ENCODE measurements at regions not wholly inside any gene's neighbourhood (a gene's known extent, or its start where the extent isn't known, plus 50 kb on each side); places are given as distances from the start of the nearest gene placed in this dataset.

GRCh38 chr3:150033721-150034120 lies 63.0 kb upstream of the PFN2 start:
- Mint-ChIP-seq H3K27me3 (ENCODE audit: low read depth) (peaks cover 3% of the 10 kb centered on the region), H3K36me3 (ENCODE audit: low read depth) (no peaks in the 10 kb centered on the region), H3K4me1 (peaks cover 16% of the 10 kb centered on the region), H3K27ac (no peak overlapping the region), H3K9me3 (peaks cover 4% of the 10 kb centered on the region), H3K4me3 (no peak overlapping the region)
- no peak for TF ChIP-seq CTCF (IDR thresholded peaks at IDR 0.05; ENCODE audit: unreplicated experiment in 3 of 3)

- H3K27ac Mint-ChIP-seq, result no peak overlapping the region
- peaks cover 11% of the 10 kb centered on the region for H3K4me1 Mint-ChIP-seq
- peaks cover 17% of the 10 kb centered on the region for H3K9me3 Mint-ChIP-seq
- H3K4me3 Mint-ChIP-seq, result no peak overlapping the region
- peaks cover 3% of the 10 kb centered on the region for H3K27me3 Mint-ChIP-seq (ENCODE audit: low read depth)
- no peak for TF ChIP-seq CTCF (IDR thresholded peaks at IDR 0.05; ENCODE audit: unreplicated experiment in 3 of 3)
- no peaks in the 10 kb centered on the region for H3K36me3 Mint-ChIP-seq (ENCODE audit: low read depth)
Measured at GRCh38 chr3:150030841-150031240, 60.1 kb upstream of the PFN2 start.

- Mint-ChIP-seq H3K4me1 (no peaks in the 10 kb centered on the region), H3K4me3 (no peak overlapping the region), H3K9me3 (peaks cover 34% of the 10 kb centered on the region), H3K27me3 (ENCODE audit: low read depth) (peaks cover 4% of the 10 kb centered on the region), H3K27ac (no peak overlapping the region), H3K36me3 (ENCODE audit: low read depth) (peaks cover 4% of the 10 kb centered on the region)
- TF ChIP-seq CTCF (IDR thresholded peaks at IDR 0.05; ENCODE audit: unreplicated experiment in 3 of 3), result no peak
Measured at GRCh38 chr3:150023239-150023636, 52.5 kb upstream of the PFN2 start.

- Mint-ChIP-seq H3K27ac (no peak overlapping the region), H3K4me1 (no peaks in the 10 kb centered on the region), H3K36me3 (ENCODE audit: low read depth) (peaks cover 4% of the 10 kb centered on the region), H3K27me3 (ENCODE audit: low read depth) (peaks cover 4% of the 10 kb centered on the region), H3K9me3 (peaks cover 29% of the 10 kb centered on the region), H3K4me3 (no peak overlapping the region)
- TF ChIP-seq CTCF (IDR thresholded peaks at IDR 0.05; ENCODE audit: unreplicated experiment in 3 of 3), result no peak
Measured at GRCh38 chr3:150022381-150023238, 51.9 kb upstream of the PFN2 start.

- Mint-ChIP-seq H3K36me3 (ENCODE audit: low read depth) (peaks cover 4% of the 10 kb centered on the region), H3K27ac (no peak overlapping the region), H3K4me1 (no peaks in the 10 kb centered on the region), H3K27me3 (ENCODE audit: low read depth) (peaks cover 4% of the 10 kb centered on the region), H3K9me3 (peaks cover 21% of the 10 kb centered on the region), H3K4me3 (no peak overlapping the region)
- TF ChIP-seq CTCF (IDR thresholded peaks at IDR 0.05; ENCODE audit: unreplicated experiment in 3 of 3), result no peak
Measured at GRCh38 chr3:150020527-150020926, 49.8 kb upstream of the PFN2 start.
